ENCODE measurements at regions not wholly inside any gene's neighbourhood (a gene's known extent, or its start where the extent isn't known, plus 50 kb on each side); places are given as distances from the start of the nearest gene placed in this dataset.

DNA sequence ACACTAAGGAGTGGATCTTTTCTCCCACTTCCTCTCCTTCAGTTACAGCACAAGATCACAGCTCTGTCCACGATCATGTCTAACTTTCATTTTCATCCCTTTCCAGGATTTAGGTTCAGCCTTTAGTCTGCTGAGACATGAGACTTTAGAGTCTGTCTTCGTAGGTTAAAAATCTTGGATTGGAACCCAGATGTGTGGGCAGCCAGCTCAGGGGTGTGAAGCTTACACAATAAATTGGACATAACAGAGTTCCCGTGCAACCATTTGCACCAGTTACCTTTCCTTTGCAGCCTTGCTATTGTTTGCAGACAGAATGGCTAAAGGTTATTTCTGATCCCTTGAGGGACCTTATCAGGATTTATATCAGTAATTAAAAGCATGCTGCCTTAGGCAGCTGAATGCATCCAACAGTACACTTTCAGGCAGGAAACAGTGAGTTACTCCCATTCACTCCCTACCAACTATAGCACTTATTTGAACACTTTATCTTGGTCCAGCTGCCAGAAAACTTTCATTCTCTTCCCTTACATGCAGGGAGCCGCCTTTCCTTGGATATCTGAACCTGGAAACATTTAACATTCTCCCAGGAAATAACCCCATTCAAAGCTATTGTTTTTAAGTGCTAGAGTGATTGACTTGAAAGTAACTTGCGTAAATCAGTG is 87.3 kb downstream of the TMEM100 start:
- DNase-seq (ENCODE audit: low spot score) (no peak), FAIRE-seq (no peak)

DNA sequence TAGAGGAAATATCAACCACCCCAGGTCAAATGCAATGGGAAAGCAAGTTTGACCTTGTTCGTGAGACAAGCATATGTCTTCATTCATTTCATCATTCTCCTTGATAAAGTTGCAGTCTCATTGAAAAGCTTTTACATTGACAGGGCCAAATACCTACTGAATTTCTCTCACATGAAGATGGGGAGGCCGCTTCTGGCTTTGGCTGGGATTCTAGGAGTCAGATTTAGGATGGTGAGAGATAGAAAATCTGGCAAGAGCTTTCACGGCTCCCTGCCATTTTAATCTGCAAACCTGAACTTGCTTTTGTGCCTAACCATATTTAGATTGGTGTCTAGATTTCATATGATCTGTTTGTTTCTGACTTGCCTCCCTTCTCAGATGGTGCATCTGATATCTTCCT is 88.0 kb downstream of the TMEM100 start:
- DNase-seq (ENCODE audit: low spot score), result no peak
- no peak for FAIRE-seq

DNA sequence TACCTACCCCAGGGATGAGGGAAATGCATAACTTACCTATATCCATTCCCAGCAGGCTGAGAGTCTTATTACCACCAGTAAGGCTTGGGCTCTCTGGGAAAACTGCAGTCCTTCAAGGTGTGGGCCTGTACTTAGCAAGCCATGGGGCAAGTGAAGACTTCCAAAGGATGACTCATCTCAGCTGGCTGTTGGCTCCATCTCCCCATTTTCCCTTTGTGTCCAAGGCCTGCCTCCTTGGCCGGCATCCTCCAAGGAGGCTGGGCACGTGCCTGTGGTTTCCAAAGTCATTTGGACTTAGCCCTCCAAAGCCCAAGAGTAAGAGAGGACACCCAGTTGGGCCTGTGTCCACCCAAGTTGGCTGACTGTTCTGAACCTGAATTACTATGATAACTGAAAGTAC is 89.8 kb downstream of the TMEM100 start:
- DNase-seq (ENCODE audit: low spot score) (no peak), FAIRE-seq (no peak)

DNA sequence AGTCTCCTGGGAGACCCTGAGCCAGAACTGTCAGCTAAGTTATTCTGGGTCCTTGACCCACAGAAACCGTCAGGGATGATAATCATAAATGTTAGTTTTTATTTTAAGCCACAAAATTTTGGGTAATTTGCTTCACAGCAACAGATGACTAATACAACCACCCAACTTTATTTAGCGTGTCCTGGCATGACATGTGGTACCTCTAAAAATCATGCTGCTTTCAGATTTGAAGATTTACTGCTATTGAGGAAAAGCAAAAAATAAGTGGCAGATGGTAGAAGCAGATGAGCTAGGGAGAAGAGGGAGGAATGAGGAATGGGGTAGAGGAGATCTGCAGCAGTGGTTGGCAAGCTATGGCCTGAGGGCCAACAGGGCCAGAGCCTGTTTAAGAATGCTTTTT is 90.4 kb downstream of the TMEM100 start:
- DNase-seq (ENCODE audit: low spot score), result no peak
- no peak for FAIRE-seq

DNA sequence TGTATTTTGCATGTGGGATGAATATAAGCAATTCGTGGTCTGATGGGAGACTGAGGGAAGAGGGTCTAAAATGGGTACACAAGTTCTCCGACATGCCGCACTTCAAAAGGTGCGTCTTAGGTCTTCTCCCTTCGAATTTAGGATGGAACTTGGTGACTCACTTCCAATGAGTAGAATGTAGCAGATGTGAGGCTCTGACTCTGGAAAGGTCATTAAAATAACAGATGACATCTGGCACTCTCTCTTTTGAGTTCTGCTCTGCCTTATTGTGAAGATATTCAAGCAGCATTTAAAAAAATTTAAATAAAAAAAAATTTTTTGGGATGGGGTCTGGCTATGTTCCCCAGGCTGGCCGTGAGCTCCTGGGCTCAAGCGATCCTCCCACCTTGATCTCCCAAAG is 92.7 kb downstream of the TMEM100 start:
- no peak for FAIRE-seq
- DNase-seq (ENCODE audit: low spot score), result no peak

DNA sequence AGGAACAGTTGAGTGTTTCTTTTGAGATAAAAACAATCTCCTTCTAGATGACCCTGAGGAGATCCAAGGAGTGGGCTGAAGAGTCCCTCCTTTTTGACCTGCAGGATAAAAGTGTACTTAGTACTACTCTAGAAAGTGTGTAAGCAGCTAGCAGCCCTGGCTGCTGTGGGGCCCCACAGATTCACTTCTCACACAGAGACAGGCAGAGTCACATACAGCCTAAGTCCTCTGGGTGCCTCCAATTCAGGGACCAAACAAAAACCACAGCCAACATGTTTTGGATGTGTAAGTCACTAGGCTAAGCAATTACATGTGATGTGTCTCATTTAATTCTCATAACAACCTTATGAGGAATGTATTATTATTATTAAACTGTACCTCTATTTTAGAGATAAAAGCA is 97.1 kb downstream of the TMEM100 start:
- FAIRE-seq (no peak), DNase-seq (ENCODE audit: low spot score) (no peak)

DNA sequence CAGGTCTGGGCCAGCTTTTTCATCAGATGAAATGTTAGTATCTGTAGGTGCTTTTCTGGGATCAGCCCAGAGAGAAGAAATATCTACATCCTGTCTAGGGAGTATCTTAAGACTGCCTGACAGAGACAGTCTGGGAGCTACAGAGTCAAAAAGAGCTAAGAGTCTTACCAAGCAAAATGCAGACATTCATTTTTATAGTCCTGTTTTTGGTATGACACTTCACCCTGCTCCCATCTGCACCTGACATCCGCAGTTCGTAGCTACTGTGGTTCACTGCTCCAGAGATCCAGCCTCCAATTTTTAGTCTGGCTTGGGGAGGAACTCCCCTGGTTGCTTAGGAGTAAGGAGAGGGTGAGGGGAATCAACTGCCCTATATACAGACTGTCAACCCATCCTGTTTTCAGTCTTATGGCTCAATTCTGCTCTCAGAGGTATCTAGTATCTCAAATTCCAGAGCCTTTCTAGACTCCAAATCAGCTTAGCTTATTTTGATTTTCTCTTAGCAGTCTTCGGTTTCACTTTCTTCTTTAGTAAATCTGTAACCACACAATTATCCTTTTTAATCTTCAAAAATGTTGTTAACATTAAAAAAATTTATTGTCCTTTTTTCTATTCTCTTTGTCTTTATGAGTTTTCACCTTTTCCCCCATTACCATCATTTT is 97.8 kb downstream of the TMEM100 start:
- DNase-seq (ENCODE audit: low spot score) (no peak), FAIRE-seq (no peak)

DNA sequence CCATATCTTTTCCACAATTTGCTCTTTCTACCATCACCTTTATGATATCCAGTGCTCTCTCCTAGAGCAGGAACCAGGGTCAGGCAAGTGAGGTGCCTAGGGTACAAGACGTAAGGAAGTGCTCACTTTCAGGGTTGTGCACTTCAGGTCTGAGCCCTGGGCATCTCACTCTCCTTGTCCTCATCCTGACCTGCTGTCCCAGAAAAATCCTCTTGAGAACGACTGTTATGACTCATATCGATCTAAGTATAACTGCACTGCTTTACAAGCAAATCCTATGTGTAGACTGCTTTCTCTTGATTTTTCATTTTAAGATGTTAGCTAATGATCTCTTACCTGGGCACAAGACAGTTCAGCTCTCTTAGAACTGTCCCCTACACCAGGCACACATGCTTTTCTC is 100.1 kb downstream of the TMEM100 start:
- no peak for FAIRE-seq
- no peak for DNase-seq (ENCODE audit: low spot score)

DNA sequence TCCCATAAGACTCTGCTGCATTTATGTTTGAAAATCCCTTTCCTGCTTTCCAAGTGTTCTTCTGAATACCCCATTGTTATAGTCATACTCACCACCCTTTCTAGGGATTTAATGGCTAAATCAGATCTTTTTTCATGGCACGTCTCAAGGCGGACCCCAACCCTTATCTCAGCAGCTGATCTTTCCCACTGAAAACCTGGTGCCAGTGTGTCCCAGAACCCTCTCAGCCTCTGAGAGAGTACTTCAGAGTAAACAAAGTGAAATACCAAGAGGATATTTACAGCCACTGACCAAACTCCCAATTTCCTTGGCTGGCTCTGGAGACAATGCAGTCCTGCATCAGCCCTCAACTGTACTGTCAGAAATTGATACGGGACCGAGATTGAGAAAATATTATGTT is 101.7 kb downstream of the TMEM100 start:
- no peak for DNase-seq (ENCODE audit: low spot score)

DNA sequence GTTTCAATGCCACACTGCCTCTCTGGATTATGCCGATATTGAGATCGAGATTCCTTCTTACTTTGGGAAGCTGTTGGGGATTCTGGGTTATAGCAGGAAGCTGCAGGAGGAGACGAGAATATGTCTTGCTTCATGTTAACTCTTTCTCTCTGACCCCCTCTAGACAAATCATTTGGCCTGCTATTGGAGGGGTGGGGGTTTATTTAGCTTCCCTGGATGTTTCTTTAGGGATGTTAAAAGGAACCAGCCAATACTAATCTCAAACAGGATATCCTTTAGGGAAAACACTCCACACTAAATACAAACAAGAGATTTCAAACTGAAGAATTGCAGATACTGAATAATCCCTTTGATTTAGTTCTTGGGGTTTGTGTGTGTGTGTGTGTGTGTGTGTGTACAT is 102.6 kb downstream of the TMEM100 start:
- FAIRE-seq (no peak), DNase-seq (ENCODE audit: low spot score) (no peak)

More for the DNA sequence above, 101.7 kb downstream of the TMEM100 start:
- no peak for FAIRE-seq

DNA sequence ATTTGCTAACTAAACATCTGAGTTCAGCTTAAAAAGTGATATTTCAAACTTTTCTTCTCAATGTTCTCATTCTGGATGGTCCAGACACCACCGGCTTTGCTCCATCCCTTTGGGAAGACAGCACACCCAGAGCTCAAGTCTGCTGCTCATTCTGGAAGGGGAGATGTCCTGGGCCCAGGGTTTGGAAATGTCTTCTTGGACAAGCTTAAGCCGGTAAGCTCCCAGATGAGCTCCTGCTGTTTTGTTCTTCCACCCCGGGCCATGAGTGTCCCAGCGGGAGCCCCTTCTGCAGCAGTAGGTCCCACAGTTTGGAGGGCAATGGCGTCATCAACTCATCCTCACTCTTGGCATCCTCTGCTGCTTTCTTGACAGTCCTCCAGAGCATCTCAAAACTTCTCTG is 105.2 kb downstream of the TMEM100 start:
- no peak for FAIRE-seq
- no peak for DNase-seq (ENCODE audit: low spot score)

DNA sequence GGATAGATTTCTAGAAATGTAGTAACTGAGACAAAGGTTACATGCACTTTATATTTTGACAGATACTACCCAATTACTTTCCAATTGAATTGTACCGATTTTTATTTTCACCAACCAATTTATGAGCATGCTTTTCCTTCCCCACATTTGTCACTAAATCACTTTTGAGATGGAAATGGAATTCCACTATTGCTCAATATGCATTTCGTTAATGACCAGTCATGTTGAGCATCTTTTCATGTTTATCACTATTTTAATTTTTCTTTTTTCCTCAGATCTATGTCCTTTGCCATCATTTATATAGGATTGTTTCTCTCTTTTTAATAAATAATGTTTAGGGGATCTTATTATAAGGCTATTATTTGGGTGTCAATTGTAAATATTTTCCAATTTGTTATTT is 102.8 kb upstream of the SMIM36 start:
- DNase-seq (ENCODE audit: low spot score), result no peak
- FAIRE-seq, result no peak

DNA sequence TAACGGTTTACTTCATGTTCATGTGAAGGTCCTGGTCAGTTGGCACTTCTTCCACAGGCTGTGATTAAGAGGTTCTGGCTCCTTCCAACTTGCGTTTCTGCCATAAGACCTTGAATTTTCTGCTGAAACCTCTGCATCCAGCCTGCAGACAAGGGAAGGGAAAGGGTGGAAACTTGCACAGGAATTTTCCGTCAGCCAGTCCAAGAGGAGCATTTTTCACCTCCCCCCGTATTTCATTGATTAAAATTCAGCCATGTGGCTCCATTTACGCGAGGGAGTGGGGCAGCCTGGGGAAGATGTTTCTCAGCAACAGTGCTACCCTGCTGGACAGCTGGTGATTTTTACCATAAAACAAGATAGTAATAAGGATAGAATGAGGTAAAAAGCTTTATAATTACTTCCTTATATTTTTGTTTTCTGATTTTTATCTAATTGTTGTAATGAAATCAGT is 101.5 kb upstream of the SMIM36 start:
- DNase-seq (ENCODE audit: low spot score) (no peak), FAIRE-seq (no peak)

DNA sequence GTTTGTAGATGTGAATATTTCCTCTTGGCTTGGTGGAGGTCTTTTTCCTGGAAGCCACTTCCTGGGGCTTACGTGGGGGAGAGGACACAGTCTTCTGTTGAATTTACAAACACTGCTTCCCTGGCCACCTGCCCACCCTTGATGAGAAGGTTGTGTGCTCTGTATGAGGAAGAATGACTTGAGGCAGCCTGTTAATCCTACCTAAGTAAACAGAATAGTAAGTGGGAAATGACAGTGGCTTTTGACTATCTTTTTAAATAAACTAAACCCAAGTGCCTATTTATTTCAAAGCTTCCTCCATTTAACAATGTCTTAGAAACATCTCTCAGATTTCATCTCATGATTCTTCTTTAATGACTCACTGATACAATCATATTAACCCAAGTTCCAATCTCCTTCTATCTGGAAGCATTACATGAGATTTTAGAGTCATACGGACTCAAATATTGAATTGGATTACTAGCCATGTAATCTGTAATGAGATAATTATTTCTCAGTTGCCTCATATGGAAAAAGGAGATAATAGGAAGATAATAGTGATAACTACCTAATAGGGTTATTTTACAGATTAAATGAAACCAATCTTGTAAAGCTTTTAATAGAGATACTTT is 96.6 kb upstream of the SMIM36 start:
- DNase-seq (ENCODE audit: low spot score), result no peak
- no peak for FAIRE-seq

DNA sequence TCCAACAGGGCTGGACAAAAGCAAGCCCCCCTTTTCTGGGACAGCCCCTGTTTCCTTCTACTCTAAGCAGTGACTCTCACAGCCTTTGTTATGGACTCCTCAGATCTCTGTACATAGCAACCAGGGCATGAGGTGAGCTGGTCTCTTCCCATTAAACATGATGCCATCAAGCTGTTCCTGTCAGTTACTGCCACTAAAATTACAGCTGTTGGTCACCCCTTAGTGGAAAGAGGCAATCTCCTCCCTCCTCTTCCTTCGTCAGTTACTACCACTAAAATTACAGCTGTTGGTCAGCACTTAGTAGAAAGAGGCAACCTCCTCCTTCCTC is 95.2 kb upstream of the SMIM36 start:
- DNase-seq (ENCODE audit: low spot score) (no peak), FAIRE-seq (no peak)

DNA sequence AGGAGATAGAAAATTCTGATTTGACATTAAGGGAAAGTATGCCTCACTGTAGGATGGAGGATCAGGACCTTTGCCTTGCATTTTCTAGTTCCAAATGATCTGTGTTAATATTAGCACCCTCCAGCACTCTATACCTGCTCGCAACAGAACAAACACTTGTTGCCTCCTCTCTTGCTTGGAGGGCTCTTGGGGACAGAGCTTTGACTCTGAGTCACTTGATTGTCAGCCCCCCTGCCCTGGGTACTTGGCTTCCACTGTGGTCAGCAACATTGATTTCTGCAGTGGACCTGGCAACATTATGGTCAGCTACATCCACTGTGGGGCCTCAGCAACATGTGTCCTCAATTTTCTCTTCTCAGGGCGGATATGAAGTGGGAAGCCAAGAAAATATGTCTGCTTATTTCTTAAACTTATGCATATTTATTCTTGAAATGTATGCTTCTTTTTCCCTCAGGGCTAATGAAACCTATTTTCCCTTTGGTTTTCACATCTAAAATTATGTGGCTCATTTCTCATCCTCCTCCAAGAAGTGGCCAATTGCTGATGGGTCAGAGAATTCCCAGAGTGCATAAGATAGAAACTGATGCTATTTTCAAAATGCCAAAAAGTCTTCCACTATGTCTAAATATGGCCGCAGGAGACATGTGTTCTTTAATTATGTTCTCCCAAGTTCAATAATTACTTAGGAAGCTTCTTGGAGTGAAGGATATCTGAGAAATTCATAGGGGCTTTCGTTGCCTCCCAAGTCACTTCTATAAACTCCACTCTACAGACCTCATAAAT is 94.6 kb upstream of the SMIM36 start:
- FAIRE-seq (no peak), DNase-seq (ENCODE audit: low spot score) (no peak)

DNA sequence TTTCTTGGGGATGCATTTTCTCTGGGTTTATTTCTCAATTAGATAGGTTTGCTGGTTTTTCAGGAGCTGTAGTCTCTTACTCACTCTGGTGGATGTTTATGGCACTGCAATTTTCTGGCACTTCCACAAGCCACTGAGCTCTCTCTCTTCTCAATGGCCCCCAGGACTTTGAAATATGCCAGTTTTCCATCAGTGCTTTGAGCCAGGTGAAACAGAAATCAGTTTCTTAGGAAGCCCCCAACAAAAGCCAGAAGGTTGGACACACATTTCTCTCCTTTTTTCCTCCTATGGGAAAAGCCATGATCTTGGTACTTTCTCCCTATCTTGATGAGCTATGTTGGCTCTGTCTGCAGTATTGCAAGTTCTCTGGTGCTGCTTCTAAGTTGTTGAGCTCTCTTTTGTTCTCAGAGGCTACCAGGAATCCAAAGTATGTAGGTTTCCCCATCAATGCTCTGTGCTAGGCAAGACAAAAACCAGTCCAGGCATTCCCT is 90.7 kb upstream of the SMIM36 start:
- DNase-seq (ENCODE audit: low spot score), result no peak
- no peak for FAIRE-seq

DNA sequence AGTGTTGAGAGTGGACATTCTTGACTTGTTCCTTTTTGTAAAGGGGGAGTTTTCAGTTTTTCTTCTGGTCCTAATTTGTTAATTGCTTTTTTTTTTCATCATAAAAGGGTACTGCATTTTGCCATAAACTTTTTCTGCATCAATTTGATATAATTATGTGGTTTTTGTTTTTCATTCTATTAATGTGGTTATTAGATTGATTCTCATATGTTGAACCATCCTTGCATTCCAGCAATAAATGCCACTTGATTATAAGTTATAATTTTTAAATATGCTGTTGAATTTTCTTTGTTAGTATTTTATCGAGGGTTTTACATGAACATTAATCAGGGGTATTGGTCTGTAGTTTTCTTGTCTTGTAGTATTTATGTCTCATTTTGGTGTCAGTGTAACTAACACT is 87.2 kb upstream of the SMIM36 start:
- FAIRE-seq, result no peak
- no peak for DNase-seq (ENCODE audit: low spot score)

DNA sequence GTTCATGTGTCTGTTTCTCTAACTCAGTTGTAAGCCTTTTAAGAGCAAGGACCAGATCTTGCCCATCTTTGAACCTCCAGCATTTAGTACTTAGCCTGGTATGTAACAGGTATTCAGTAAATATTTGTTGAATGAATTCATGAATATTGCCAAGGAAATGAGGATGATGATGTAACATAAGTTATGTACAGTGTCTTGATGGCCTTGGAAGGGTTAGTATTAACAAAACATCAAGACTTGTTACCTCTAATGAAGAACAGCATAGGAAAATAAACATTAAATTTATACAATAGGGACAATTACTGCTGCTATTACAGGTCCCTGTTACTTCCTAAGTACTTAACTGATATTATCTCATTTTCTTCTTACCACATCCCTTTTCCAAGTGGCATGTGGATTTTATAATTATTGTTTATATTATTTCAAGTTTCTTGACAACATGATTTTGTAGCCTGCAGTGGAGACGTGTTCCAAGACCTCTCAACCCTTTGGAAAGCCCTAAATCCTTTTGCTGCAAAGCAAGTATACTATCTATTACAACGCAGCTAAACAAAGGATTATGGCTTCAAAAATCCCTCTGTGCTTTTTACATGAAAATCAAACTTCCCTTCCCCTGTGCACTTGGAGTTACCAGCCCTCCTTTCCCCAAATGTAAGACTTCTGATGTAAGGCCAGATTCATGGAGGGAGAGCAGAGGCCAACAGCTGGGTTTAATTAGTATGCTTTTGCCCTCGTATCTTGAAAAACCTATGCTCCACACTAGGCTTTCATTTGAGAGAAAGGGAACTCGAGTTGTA is 77.4 kb upstream of the SMIM36 start:
- DNase-seq (ENCODE audit: low spot score) (no peak), FAIRE-seq (no peak)

DNA sequence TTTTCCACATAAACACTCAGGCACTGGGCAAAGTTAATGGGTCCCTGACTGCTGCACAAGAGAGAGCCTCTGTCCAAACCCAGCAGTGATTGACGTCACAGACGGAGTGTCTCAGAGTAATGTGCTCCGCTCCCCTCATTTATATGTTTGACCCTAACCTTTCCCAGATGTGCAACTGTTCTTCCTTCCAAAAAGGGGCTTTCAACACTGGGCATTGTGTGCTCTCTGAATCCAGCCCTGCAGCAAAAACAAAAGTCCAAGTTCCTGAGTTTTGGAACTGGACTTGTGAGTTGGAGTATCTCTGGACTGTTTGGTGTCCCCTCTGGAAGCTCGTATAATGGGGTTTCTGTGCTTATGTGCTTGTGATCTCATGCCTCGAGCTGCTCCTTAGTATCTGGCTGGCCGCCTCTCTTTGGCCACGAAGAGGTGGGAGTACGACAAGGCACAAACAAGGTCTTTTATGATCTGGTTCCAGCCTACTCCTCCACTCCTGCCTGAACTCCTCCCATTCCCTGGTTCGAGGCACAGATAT is 76.4 kb upstream of the SMIM36 start:
- FAIRE-seq (no peak), DNase-seq (ENCODE audit: low spot score) (no peak)

DNA sequence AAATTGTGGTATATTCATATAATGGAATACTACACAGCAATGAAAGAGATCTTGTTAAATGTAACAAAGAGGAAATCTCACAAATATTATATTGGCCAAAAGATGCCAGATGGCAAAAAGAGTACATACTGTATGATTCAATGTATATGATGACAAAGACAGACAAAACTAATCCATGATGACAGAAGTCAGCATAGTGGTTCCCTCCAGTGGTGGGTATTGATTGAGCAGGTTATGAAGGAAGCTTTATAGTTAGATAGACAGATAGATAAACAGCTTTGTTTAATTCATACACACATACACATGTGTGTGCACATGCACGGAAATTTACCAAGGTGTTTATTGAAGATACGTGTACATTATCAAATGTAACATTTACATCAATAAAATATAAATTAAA is 74.4 kb upstream of the SMIM36 start:
- DNase-seq (ENCODE audit: low spot score) (no peak), FAIRE-seq (no peak)

All from RCC 7860 (cell line).